ENCODE measurements at regions not wholly inside any gene's neighbourhood (a gene's known extent, or its start where the extent isn't known, plus 50 kb on each side); places are given as distances from the start of the nearest gene placed in this dataset.

DNA sequence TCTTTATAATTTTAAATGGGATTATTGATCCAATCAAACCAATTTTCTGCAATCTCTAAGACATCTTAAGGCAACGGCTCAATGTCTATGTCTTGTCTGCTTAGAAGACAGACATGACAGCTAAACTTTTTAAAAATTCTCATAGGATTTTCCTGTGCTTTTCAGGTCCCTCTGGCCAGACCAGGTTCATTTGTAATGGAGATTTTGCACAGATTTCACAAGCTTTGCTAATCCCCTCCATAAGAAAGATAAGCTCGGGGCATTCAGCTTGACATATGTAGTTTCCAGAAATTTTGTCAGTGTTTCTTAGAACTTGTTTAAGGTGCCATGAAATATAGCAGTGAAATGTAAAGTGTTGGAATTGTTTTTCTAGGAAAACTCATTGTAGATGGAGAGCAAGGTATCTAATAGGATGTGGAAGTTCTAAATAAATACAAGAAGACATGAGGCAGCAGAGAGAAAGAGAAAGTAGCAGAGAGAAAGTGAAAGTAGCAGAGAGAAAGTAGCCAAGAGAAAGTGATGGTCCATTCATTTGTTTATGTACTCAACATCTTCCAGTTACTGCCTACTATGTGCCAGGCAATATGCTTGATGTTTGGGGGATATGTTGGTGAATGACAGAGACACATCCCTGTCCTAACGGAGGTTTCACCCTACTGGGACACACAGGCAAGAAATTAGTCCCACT is 219.1 kb upstream of the ARHGAP42 start:
- TF ChIP-seq EZH2 (IDR thresholded peaks at IDR 0.05; ENCODE audit: borderline replicate concordance, low read depth, low read length, poor library complexity, severe bottlenecking) (no peak), CTCF (conservative IDR thresholded peaks at IDR 0.05; ENCODE audit: low read depth, low read length) (no peak)

Measured in A673 (cell line).